ENCODE measurements at regions not wholly inside any gene's neighbourhood (a gene's known extent, or its start where the extent isn't known, plus 50 kb on each side); places are given as distances from the start of the nearest gene placed in this dataset.

- intact Hi-C loops (cut with DNase I), result loop anchor here in 1 of 10 donors (10.0 kb wide), 1 partner anchor 242 kb away; no protein-coding TSS in a partner anchor
- Histone ChIP-seq H3K36me3 (no peaks in the 10 kb centered on the region), H3K4me3 (no peak overlapping the region), H3K27ac (no peak overlapping the region), H3K27me3 (no peaks in the 10 kb centered on the region), H3K4me1 (no peaks in the 10 kb centered on the region), H3K9me3 (no peaks in the 10 kb centered on the region)
- ATAC-seq (no peak), DNase-seq (no peak)
- WGBS, 4 donors, result 93 to 96% (median 94%) methylated on average over 1 of the region's 1 CpG
- TF ChIP-seq POLR2A (IDR thresholded peaks at IDR 0.05), result no peak
- TF ChIP-seq CTCF (IDR thresholded peaks at IDR 0.05), result no peak
These were observed 197.5 kb upstream of the COL3A1 start for GRCh38 chr2:188776634-188777033.

DNA sequence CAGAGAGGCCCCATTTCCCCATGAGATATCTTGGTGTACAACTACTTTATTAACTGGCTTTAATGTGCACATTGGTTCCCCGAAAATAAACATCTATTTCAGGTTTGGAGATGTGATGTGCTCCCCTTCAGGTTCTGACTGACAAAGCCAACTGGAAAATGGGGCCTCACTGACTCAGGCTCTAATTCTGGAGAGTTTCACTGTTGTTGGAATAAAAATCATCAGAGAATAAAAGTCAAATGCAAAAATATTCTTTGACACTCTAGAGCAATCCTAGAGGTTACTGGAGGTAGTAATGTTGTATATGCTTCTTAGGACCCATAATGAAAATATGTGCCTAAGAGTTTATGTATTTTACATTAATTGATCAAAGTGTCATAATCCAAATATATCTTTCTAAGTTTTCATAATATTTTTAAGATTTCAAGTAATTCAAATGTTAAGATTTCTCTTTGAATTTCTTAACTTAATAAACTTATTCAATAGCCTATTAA is 189.9 kb upstream of the COL3A1 start:
- no peak for TF ChIP-seq POLR2A (IDR thresholded peaks at IDR 0.05)
- TF ChIP-seq CTCF (IDR thresholded peaks at IDR 0.05), result no peak
- ATAC-seq (no peak), DNase-seq (no peak)
- H3K36me3 ChIP-seq, result no peaks in the 10 kb centered on the region
- peaks cover 0 to 28% (median 0%) of the 10 kb centered on the region in 12 donors for H3K4me1 ChIP-seq
- H3K27me3 ChIP-seq, result no peaks in the 10 kb centered on the region
- intact Hi-C loops (cut with DNase I), result loop anchor here in 2 of 10 donors (10.0 kb wide), 1 partner anchor 190 kb away; the partner anchor contains the start of gene COL3A1 (in 2 of the 2)
- no peaks in the 10 kb centered on the region for H3K9me3 ChIP-seq
- no peak overlapping the region for H3K27ac ChIP-seq
- no peak overlapping the region for H3K4me3 ChIP-seq
- 94 to 100% (median 95%) methylated on average over 1 of the region's 1 CpG for WGBS, 4 donors

DNA sequence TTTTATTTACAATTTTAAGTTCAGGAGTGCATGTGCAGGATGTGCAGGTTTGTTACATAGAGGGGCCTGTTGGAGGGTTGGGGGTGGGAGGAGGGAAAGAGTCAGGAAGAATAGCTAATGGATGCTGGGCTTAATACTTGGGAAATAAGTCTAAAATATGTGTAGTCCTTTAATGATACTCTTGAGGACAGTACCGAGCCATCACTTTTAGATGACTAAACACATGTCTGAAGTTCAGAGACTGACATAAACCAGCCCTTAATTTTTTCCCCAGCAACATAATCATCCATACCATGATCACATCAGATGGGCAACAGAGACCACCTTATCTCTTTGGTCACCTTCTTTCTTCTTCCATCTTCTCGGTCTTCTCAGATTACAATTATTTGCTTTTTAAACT is 189.1 kb upstream of the COL3A1 start:
- Histone ChIP-seq H3K27ac (peak overlapping the region in 6 of 12 donors; percentile 77 to 87 (median 82)), H3K4me1 (peaks cover 0 to 28% (median 0%) of the 10 kb centered on the region in 12 donors), H3K36me3 (no peaks in the 10 kb centered on the region), H3K4me3 (no peak overlapping the region), H3K9me3 (no peaks in the 10 kb centered on the region), H3K27me3 (no peaks in the 10 kb centered on the region)
- ATAC-seq (no peak), DNase-seq (no peak)
- TF ChIP-seq POLR2A (IDR thresholded peaks at IDR 0.05), result no peak
- TF ChIP-seq CTCF (IDR thresholded peaks at IDR 0.05), result no peak
- 86 to 93% (median 90%) methylated on average over 2 of the region's 2 CpGs for WGBS, 4 donors
- intact Hi-C loops (cut with DNase I), result loop anchor here in 7 of 10 donors (5.0 to 10.0 kb wide), 3 partner anchors 182 to 192 kb away; partner anchors contain the start of gene COL3A1 (in 2 of the 7)

GRCh38 chr2:188785490-188785889 is 188.7 kb upstream of the COL3A1 start:
- TF ChIP-seq CTCF (IDR thresholded peaks at IDR 0.05), result no peak
- no peak for TF ChIP-seq POLR2A (IDR thresholded peaks at IDR 0.05)
- Histone ChIP-seq H3K27me3 (no peaks in the 10 kb centered on the region), H3K36me3 (no peaks in the 10 kb centered on the region), H3K27ac (peak overlapping the region in 11 of 12 donors; percentile 68 to 87 (median 77)), H3K4me1 (peaks cover 0 to 28% (median 0%) of the 10 kb centered on the region in 12 donors), H3K4me3 (no peak overlapping the region), H3K9me3 (no peaks in the 10 kb centered on the region)
- ATAC-seq, result peak in 2 of 4 donors; percentile 45 to 52
- DNase-seq, result peak in 1 of 5 donors; percentile 8
- 71 to 90% (median 86%) methylated on average over 6 of the region's 6 CpGs for WGBS, 4 donors
- intact Hi-C loops (cut with DNase I), result loop anchor here in 7 of 10 donors (5.0 to 10.0 kb wide), 3 partner anchors 182 to 192 kb away; partner anchors contain the start of gene COL3A1 (in 2 of the 7)

Data from heart left ventricle (tissue), 16 donors.